HL-60 (cell line): ENCODE measurements at regions not wholly inside any gene's neighbourhood (a gene's known extent, or its start where the extent isn't known, plus 50 kb on each side); places are given as distances from the start of the nearest gene placed in this dataset.

Experiments
- DNase-seq, 2 experiments: peaks; one replicate each; pipeline ENCODE4 v3.0.0-alpha.2; 2010 to 2020; ENCODE audit warnings: low read depth in 1 of 2, low spot score in 1 of 2
- H3K27ac ChIP-seq: fragments of 250-450 bp; sonication (Bioruptor Pico); replicated peaks from 2 replicates; pipeline ENCODE4 v1.5.1; 2020; ENCODE audit warnings: mild to moderate bottlenecking, moderate library complexity
- H3K27me3 ChIP-seq: fragments of 250-450 bp; sonication (Bioruptor Pico); 2 replicates; pipeline ENCODE4 v1.5.1; 2021; ENCODE audit warnings: mild to moderate bottlenecking, moderate library complexity; ENCODE audit not compliant: insufficient read depth, poor library complexity, severe bottlenecking
- H3K4me3 ChIP-seq: replicated peaks from 2 replicates; pipeline ENCODE4 v1.5.1; 2011; ENCODE audit warnings: mild to moderate bottlenecking, control low read depth, low read length; ENCODE audit not compliant: insufficient read depth
- CTCF ChIP-seq: IDR thresholded peaks from one replicate; pipeline ENCODE4 v1.5.1; 2011; ENCODE audit warnings: low read length, control low read depth, inconsistent platforms; ENCODE audit not compliant: insufficient read depth
- GABPA ChIP-seq: IDR thresholded peaks from 2 replicates; pipeline ENCODE4 v1.6.1; 2012; ENCODE audit warnings: low read depth
- POLR2AphosphoS5 ChIP-seq: IDR thresholded peaks from 2 replicates; pipeline ENCODE4 v1.6.1; 2012; ENCODE audit warnings: low read depth
- REST ChIP-seq: IDR thresholded peaks from 2 replicates; pipeline ENCODE4 v1.6.1; 2012; ENCODE audit warnings: low read depth; ENCODE audit not compliant: insufficient replicate concordance
- SPI1 ChIP-seq: IDR thresholded peaks from 2 replicates; pipeline ENCODE4 v1.6.1; 2012; ENCODE audit warnings: low read depth, mild to moderate bottlenecking, borderline replicate concordance

GRCh38 chr9:89667726-89668125, 62.9 kb downstream of the GADD45G start:
- H3K4me3 ChIP-seq = no peak overlapping the region
- DNase-seq = no peak
- H3K27me3 ChIP-seq = no peaks in the 10 kb centered on the region
- TF ChIP-seq GABPA (no peak), REST (no peak), POLR2AphosphoS5 (no peak), CTCF (no peak), SPI1 (no peak)
- no peak overlapping the region for H3K27ac ChIP-seq

- TF ChIP-seq CTCF (no peak), SPI1 (no peak), POLR2AphosphoS5 (no peak), REST (no peak), GABPA (no peak)
- Histone ChIP-seq H3K27me3 (no peaks in the 10 kb centered on the region), H3K27ac (no peak overlapping the region), H3K4me3 (no peak overlapping the region)
- DNase-seq = no peak
Measured at GRCh38 chr9:89668216-89668865, 63.5 kb downstream of the GADD45G start.

GRCh38 chr9:89668866-89669246, 64.0 kb downstream of the GADD45G start:
- Histone ChIP-seq H3K4me3 (no peak overlapping the region), H3K27ac (no peak overlapping the region), H3K27me3 (no peaks in the 10 kb centered on the region)
- TF ChIP-seq REST = no peak
- no peak for TF ChIP-seq GABPA
- TF ChIP-seq SPI1 = no peak
- TF ChIP-seq POLR2AphosphoS5 = no peak
- DNase-seq = no peak
